ENCODE measurements at regions not wholly inside any gene's neighbourhood (a gene's known extent, or its start where the extent isn't known, plus 50 kb on each side); places are given as distances from the start of the nearest gene placed in this dataset.

GRCh38 chr11:86162239-86162638 is 82.3 kb upstream of the EED start:
- ChIA-PET POLR2A (interaction anchor here (1.6 kb wide), 1 partner anchor 93 kb away, joined by 4 read pairs; the partner anchor contains the start of gene PICALM), CTCF (interaction anchor here (0.7 to 1.1 kb wide), 3 partner anchors 9 to 56 kb away, joined by 3 to 4 read pairs (median 3); no protein-coding TSS in a partner anchor)
- no peaks in the 10 kb centered on the region for H3K9me3 ChIP-seq (replicated peaks; ENCODE audit: control insufficient read depth, insufficient read depth, low read length)
- H3K4me3 ChIP-seq (replicated peaks in 1 of 3; ENCODE audit: insufficient read depth in 1 of 3, low read depth in 1 of 3, low read length in 3 of 3), result no peak overlapping the region
- TF ChIP-seq JUN (IDR thresholded peaks at IDR 0.05; ENCODE audit: borderline replicate concordance, insufficient read depth, insufficient read length, low read depth) (peak; percentile 17), FOS (IDR thresholded peaks at IDR 0.05; ENCODE audit: borderline replicate concordance, insufficient read depth, low read length) (peak; percentile 43), POLR2A (IDR thresholded peaks at IDR 0.05; ENCODE audit: low read depth, low read length) (no peak)
- no TSS peak for BruUV-seq (replicated peaks)
- no peaks in the 10 kb centered on the region for H4K20me1 ChIP-seq (replicated peaks; ENCODE audit: control insufficient read depth, extremely low read depth, insufficient read depth, low read length)
- H3K27me3 ChIP-seq (ENCODE audit: control insufficient read depth in 2 of 2, insufficient read depth in 2 of 2, low read length in 2 of 2), result no peaks in the 10 kb centered on the region
- H3K27ac ChIP-seq (ENCODE audit: insufficient read depth, low read depth, low read length), result no peak overlapping the region
- dilution Hi-C loops (cut with MboI; ENCODE audit: extremely low pct_ligation_motif_present, low sequenced_read_pairs) (no loop called here), intact Hi-C loops (cut with micrococcal nuclease) (no loop called here)
- peaks cover 8% of the 10 kb centered on the region for H3K4me1 ChIP-seq (ENCODE audit: control insufficient read depth, extremely low read depth, insufficient read depth, low read length)
- H3K9ac ChIP-seq (replicated peaks; ENCODE audit: extremely low read depth, insufficient read depth, low read length), result no peak overlapping the region
- H3K79me2 ChIP-seq (ENCODE audit: control insufficient read depth, insufficient read depth, low read length), result no peaks in the 10 kb centered on the region
- DNase-seq (ENCODE audit: low read depth, low spot score) (peak; percentile 32), FAIRE-seq (no peak)
- no peaks in the 10 kb centered on the region for H3K36me3 ChIP-seq (ENCODE audit: control insufficient read depth in 2 of 2, extremely low read depth in 1 of 2, insufficient read depth in 2 of 2, low read length in 2 of 2)
- H3K9me1 ChIP-seq (replicated peaks; ENCODE audit: control insufficient read depth, extremely low read depth, insufficient read depth, low read length), result no peaks in the 10 kb centered on the region
- H3K4me2 ChIP-seq (ENCODE audit: insufficient read depth, low read length), result no peak overlapping the region
- peak overlapping the region; percentile 65 for H2AFZ ChIP-seq (ENCODE audit: low read depth, low read length)

- Histone ChIP-seq H4K20me1 (replicated peaks; ENCODE audit: control insufficient read depth, extremely low read depth, insufficient read depth, low read length) (no peaks in the 10 kb centered on the region), H3K9me3 (replicated peaks; ENCODE audit: control insufficient read depth, insufficient read depth, low read length) (no peaks in the 10 kb centered on the region), H3K36me3 (ENCODE audit: control insufficient read depth in 2 of 2, extremely low read depth in 1 of 2, insufficient read depth in 2 of 2, low read length in 2 of 2) (no peaks in the 10 kb centered on the region), H3K4me1 (ENCODE audit: control insufficient read depth, extremely low read depth, insufficient read depth, low read length) (peaks cover 8% of the 10 kb centered on the region), H3K9ac (replicated peaks; ENCODE audit: extremely low read depth, insufficient read depth, low read length) (no peak overlapping the region), H3K4me2 (ENCODE audit: insufficient read depth, low read length) (no peak overlapping the region), H3K27ac (ENCODE audit: insufficient read depth, low read depth, low read length) (no peak overlapping the region), H3K4me3 (replicated peaks in 1 of 3; ENCODE audit: insufficient read depth in 1 of 3, low read depth in 1 of 3, low read length in 3 of 3) (no peak overlapping the region), H3K9me1 (replicated peaks; ENCODE audit: control insufficient read depth, extremely low read depth, insufficient read depth, low read length) (no peaks in the 10 kb centered on the region), H3K79me2 (ENCODE audit: control insufficient read depth, insufficient read depth, low read length) (no peaks in the 10 kb centered on the region), H2AFZ (ENCODE audit: low read depth, low read length) (peak overlapping the region; percentile 24), H3K27me3 (ENCODE audit: control insufficient read depth in 2 of 2, insufficient read depth in 2 of 2, low read length in 2 of 2) (no peaks in the 10 kb centered on the region)
- DNase-seq (ENCODE audit: low read depth, low spot score) (no peak), FAIRE-seq (no peak)
- no TSS peak for BruUV-seq (replicated peaks)
- TF ChIP-seq GATA2 (IDR thresholded peaks at IDR 0.05; ENCODE audit: insufficient read depth, insufficient read length, low read depth, low read length) (no peak), JUN (IDR thresholded peaks at IDR 0.05; ENCODE audit: borderline replicate concordance, insufficient read depth, insufficient read length, low read depth) (no peak), POLR2AphosphoS5 (IDR thresholded peaks at IDR 0.05; ENCODE audit: insufficient read depth, low read depth, low read length) (no peak), CTCF (IDR thresholded peaks at IDR 0.05; ENCODE audit: extremely low read depth in 1 of 2, insufficient read depth in 1 of 2, low read depth in 1 of 2, low read length in 2 of 2) (no peak), EZH2 (IDR thresholded peaks at IDR 0.05; ENCODE audit: borderline replicate concordance, low read depth, low read length, severe bottlenecking) (no peak), MAX (IDR thresholded peaks at IDR 0.05; ENCODE audit: insufficient read depth, insufficient read length) (no peak)
- dilution Hi-C loops (cut with MboI; ENCODE audit: extremely low pct_ligation_motif_present, low sequenced_read_pairs), result no loop called here
- intact Hi-C loops (cut with micrococcal nuclease), result no loop called here
- CTCF ChIA-PET, result interaction anchor here (0.7 to 1.6 kb wide), 4 partner anchors 10 to 57 kb away, joined by 3 to 5 read pairs (median 4); no protein-coding TSS in a partner anchor
- POLR2A ChIA-PET, result interaction anchor here (1.6 kb wide), 1 partner anchor 93 kb away, joined by 4 read pairs; the partner anchor contains the start of gene PICALM
Measured at GRCh38 chr11:86161837-86162236, 82.7 kb upstream of the EED start.

All from endothelial cell of umbilical vein (primary cell).